ENCODE measurements at regions not wholly inside any gene's neighbourhood (a gene's known extent, or its start where the extent isn't known, plus 50 kb on each side); places are given as distances from the start of the nearest gene placed in this dataset.

DNA sequence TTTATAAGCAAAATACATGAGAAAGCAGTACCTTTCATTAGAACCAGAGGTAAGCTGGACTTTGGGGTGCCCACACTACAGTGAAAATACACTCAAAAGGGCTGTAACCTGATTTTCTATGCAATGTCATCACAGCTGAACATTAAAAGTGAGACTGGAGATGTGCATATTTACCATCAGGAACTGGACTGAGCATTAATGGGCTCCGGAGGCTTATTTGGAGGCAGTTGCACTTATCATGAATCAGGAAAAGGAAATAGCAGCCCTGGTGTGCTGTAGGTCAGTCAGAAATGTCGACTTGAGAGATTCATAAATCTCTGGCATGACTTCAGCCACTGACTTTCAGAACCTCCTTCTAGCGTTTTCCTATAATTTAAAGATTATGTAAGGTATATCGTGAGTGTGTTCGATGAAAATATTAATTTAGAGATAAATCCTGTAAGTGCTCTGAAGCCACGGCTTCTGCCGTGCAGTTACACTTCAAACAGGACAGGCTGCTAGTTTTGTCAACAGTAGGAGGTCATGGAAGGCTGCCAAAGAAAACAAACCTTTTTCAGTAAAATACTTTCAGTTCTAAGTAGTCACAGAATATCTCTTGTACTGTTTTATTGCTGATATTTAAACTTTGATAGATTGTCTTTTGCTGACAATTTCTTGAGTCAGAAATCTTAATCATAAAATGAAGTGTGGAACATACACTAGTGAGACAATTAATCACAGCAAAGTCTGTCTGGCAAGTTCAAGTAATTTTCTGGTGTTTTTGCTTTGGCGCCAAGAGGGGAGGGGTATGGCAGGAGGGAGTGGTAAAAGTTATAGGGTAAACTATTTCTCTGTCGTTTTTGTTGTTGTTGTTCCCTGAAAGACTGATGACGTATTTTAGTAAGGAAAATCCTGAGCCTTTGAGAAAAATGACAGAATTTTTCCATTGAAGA lies 939.7 kb downstream of the NR2F1-AS1 start:
- in situ Hi-C loops (cut with HindIII; ENCODE audit: low sequenced_read_pairs): no loop called here
- peak; percentile 77 for DNase-seq (ENCODE audit: low read depth)
- peak overlapping the region; percentile 28 for H3K4me3 ChIP-seq (ENCODE audit: low read depth, low read length)
- TF ChIP-seq, protein P1, sequence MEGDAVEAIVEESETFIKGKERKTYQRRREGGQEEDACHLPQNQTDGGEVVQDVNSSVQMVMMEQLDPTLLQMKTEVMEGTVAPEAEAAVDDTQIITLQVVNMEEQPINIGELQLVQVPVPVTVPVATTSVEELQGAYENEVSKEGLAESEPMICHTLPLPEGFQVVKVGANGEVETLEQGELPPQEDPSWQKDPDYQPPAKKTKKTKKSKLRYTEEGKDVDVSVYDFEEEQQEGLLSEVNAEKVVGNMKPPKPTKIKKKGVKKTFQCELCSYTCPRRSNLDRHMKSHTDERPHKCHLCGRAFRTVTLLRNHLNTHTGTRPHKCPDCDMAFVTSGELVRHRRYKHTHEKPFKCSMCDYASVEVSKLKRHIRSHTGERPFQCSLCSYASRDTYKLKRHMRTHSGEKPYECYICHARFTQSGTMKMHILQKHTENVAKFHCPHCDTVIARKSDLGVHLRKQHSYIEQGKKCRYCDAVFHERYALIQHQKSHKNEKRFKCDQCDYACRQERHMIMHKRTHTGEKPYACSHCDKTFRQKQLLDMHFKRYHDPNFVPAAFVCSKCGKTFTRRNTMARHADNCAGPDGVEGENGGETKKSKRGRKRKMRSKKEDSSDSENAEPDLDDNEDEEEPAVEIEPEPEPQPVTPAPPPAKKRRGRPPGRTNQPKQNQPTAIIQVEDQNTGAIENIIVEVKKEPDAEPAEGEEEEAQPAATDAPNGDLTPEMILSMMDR (IDR thresholded peaks at IDR 0.05; ENCODE audit: low read depth, low read length, missing control alignments): no peak

DNA sequence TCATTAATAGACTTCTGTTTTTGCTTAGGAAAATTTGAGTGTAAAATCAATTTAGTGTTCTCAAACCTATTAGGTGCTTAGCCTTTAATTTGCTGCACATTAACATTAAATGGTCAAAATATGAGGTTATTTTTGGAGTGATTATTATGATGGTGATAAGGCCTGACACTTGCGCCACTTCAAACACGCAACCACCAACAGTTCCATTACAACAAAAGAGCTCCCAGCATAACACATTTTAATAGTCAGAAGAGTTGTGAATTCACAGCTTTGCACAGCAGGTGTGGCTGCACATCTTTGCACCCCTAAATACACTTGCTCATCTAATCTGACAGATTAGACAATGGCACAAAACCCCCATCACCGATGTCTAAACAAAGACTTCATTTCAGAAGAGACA lies 940.7 kb downstream of the NR2F1-AS1 start:
- TF ChIP-seq, protein P1 (IDR thresholded peaks at IDR 0.05; ENCODE audit: low read depth, low read length, missing control alignments): no peak
- H3K4me3 ChIP-seq (ENCODE audit: low read depth, low read length): no peak overlapping the region
- DNase-seq (ENCODE audit: low read depth): no peak
- in situ Hi-C loops (cut with HindIII; ENCODE audit: low sequenced_read_pairs): no loop called here

DNA sequence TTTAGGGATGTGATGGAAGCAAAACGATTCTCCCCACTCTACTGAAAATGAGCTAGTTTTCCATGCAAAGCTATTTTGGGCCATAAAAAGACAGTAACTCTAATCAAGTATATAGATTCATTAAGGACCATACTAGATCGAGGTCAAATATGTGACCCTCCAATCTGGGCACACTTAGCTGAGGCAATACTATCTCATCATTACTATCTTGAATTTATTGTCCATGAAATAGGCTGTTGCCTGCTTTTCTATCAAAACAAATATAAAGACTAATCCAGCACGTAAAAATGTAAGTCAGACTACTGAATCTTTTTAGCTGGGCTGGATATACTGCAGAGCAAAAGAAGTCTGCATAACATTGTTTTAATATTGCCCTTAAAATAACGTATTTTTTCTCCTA lies 943.1 kb downstream of the NR2F1-AS1 start:
- in situ Hi-C loops (cut with HindIII; ENCODE audit: low sequenced_read_pairs): no loop called here
- DNase-seq (ENCODE audit: low read depth): no peak
- no peak overlapping the region for H3K4me3 ChIP-seq (ENCODE audit: low read depth, low read length)
- TF ChIP-seq, protein P1 (IDR thresholded peaks at IDR 0.05; ENCODE audit: low read depth, low read length, missing control alignments): no peak

DNA sequence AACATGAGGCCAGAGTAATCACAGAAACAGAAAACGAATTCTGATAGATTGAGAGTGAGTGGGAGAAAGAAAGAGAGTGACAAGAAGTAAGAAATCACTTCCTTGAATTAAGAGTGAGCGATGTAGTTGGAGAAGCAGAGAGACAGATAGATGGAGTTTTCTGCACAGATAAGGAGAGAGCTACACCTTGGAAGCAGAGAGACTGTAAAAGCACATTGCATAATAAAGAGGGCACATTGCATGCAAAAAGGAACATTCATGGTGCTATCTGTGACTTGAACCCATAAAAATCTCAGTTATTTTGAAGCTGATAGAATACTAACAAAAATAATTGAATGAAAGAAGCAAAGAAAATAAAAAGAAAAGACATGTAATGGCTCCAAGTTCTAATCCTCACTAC lies 943.8 kb downstream of the NR2F1-AS1 start:
- no peak for DNase-seq (ENCODE audit: low read depth)
- H3K4me3 ChIP-seq (ENCODE audit: low read depth, low read length): no peak overlapping the region
- in situ Hi-C loops (cut with HindIII; ENCODE audit: low sequenced_read_pairs): no loop called here
- TF ChIP-seq, protein P1 (IDR thresholded peaks at IDR 0.05; ENCODE audit: low read depth, low read length, missing control alignments): no peak

DNA sequence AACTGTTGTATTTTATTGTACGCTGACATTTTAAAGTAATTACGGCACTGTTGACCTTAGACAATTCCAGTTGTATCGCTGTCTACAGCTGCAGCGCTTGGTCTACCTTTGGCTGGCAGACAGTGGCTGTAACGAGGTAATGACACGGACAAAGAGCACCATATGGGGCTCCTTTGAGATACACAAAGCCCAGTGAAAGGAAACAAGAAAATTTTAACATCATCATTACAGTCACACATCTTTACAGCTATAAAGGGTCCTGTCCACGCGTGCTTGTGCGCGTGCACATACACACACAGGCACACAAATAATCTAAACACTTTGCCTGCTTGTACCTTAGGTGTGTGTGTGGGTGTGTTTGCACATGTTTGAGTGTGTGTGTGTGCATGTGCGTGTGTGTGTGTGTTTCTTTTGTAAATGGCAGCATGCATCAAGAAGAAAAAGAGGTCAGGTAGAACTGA lies 946.0 kb downstream of the NR2F1-AS1 start:
- TF ChIP-seq, protein P1 (IDR thresholded peaks at IDR 0.05; ENCODE audit: low read depth, low read length, missing control alignments): no peak
- in situ Hi-C loops (cut with HindIII; ENCODE audit: low sequenced_read_pairs): no loop called here
- H3K4me3 ChIP-seq (ENCODE audit: low read depth, low read length): no peak overlapping the region
- DNase-seq (ENCODE audit: low read depth): no peak

DNA sequence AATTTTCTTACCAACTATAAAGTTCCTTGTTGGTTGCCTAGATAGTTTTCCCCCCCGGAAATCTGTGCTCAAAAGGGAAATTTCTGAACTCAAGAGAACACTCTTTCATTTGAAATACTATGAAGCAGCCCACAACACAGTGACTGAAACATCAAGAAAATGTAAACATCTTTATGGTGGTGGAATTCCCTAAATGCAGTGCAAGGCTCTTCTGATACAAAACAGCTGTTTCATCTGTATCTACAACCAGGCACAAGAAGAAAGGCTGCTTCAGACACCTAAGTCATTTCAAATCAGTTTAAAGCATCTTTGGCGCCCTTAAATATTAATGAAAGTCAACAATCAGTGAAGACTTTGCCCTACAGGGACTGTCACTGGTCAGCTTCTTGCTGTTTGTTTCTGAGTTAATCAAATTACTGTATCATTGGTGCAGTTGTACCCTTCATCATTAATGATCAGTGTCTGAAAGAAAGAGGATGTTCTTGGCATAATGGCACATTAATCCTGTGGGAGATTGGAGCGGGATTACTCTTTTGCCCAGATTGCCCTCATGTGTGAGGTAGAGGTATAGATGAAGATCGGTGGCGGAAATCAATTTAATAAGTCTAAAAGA lies 947.0 kb downstream of the NR2F1-AS1 start:
- no peak for DNase-seq (ENCODE audit: low read depth)
- TF ChIP-seq, protein P1 (IDR thresholded peaks at IDR 0.05; ENCODE audit: low read depth, low read length, missing control alignments): no peak
- in situ Hi-C loops (cut with HindIII; ENCODE audit: low sequenced_read_pairs): no loop called here
- H3K4me3 ChIP-seq (ENCODE audit: low read depth, low read length): no peak overlapping the region

All from astrocyte of the cerebellum (primary cell).